HUES48 (cell line): ENCODE measurements at regions not wholly inside any gene's neighbourhood (a gene's known extent, or its start where the extent isn't known, plus 50 kb on each side); places are given as distances from the start of the nearest gene placed in this dataset.
"Not testable (repeated sequence)": the region's sequence is repeated elsewhere in the genome, so short reads cannot be mapped to it uniquely, and the experiment has no call there.

ENCODE experiments used
- H3K27ac ChIP-seq: one replicate; pipeline ENCODE4 v1.7.0; 2013; ENCODE audit warnings: low read depth, low read length, inconsistent platforms
- H3K27me3 ChIP-seq: 2 replicates; pipeline ENCODE4 v1.6.1; 2013; ENCODE audit warnings: mild to moderate bottlenecking, low read length; ENCODE audit not compliant: control insufficient read depth, insufficient read depth
- H3K36me3 ChIP-seq: 2 replicates; pipeline ENCODE4 v1.6.1; 2013; ENCODE audit warnings: low read length; ENCODE audit not compliant: control insufficient read depth, insufficient read depth
- H3K4me1 ChIP-seq: 2 replicates; pipeline ENCODE4 v1.6.1; 2013; ENCODE audit warnings: mild to moderate bottlenecking, low read length; ENCODE audit not compliant: control insufficient read depth, insufficient read depth
- H3K4me3 ChIP-seq: 2 replicates; pipeline ENCODE4 v1.5.1; 2013; ENCODE audit warnings: mild to moderate bottlenecking, low read depth, low read length
- H3K9ac ChIP-seq: 2 replicates; pipeline ENCODE4 v1.6.1; 2013; ENCODE audit warnings: mild to moderate bottlenecking, low read depth, low read length, moderate library complexity
- H3K9me3 ChIP-seq: 2 replicates; pipeline ENCODE4 v1.6.1; 2013; ENCODE audit warnings: low read length; ENCODE audit not compliant: control insufficient read depth, insufficient read depth

- H3K27me3 ChIP-seq, H3K27ac ChIP-seq, H3K36me3 ChIP-seq, H3K9ac ChIP-seq, H3K4me1 ChIP-seq, H3K4me3 ChIP-seq: not testable (repeated sequence)
- H3K9me3 ChIP-seq, result peaks cover 22% of the 10 kb centered on the region
These were observed 227.0 kb downstream of the ZNF716 start for GRCh38 chr7:57676928-57677327.

- peaks cover 42% of the 10 kb centered on the region for H3K9me3 ChIP-seq
- H3K4me3 ChIP-seq, result no peak overlapping the region
- no peaks in the 10 kb centered on the region for H3K4me1 ChIP-seq
- H3K27me3 ChIP-seq, result no peaks in the 10 kb centered on the region
- H3K9ac ChIP-seq, result no peak overlapping the region
- H3K36me3 ChIP-seq, result no peaks in the 10 kb centered on the region
- no peak overlapping the region for H3K27ac ChIP-seq
These were observed 235.4 kb downstream of the ZNF716 start for GRCh38 chr7:57685418-57685817.
